ENCODE measurements at regions not wholly inside any gene's neighbourhood (a gene's known extent, or its start where the extent isn't known, plus 50 kb on each side); places are given as distances from the start of the nearest gene placed in this dataset.

GRCh38 chr2:191514613-191515012 is 163.3 kb upstream of the NABP1 start:
- Histone ChIP-seq H3K27ac (ENCODE audit: low read depth, low read length) (no peak overlapping the region), H3K9me3 (ENCODE audit: control insufficient read depth in 1 of 2, low read length in 2 of 2) (no peaks in the 10 kb centered on the region), H3K9ac (ENCODE audit: low read depth in 1 of 2, low read length in 2 of 2) (no peak overlapping the region), H3K4me3 (ENCODE audit: low read depth in 1 of 2, low read length in 2 of 2) (no peak overlapping the region), H3K27me3 (ENCODE audit: control insufficient read depth in 1 of 2, insufficient read depth in 2 of 2, low read length in 2 of 2) (no peaks in the 10 kb centered on the region), H3K4me1 (ENCODE audit: control insufficient read depth in 1 of 2, insufficient read depth in 2 of 2, low read length in 2 of 2) (no peaks in the 10 kb centered on the region), H3K36me3 (ENCODE audit: control insufficient read depth in 1 of 2, insufficient read depth in 2 of 2, low read length in 2 of 2) (no peaks in the 10 kb centered on the region)

DNA sequence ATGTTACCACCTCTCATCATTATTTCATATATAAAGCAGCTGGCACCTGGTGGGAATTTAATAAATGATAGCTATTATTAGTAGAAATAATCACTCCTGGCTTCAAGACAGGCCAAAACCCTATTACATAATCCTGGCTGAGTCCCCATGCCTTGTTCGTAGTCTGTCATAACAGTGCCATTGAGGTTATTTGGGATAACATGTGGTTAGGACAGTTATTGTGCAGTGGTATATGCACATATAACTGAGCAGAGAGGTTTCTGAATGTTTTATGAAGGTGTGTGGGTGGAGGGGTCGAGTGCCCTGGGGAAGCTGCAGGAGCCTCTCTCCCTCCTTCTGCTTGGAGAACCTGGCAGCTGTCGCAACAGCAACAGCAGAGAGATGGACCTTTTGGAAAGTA is 162.4 kb upstream of the NABP1 start:
- H3K36me3 ChIP-seq (ENCODE audit: control insufficient read depth in 1 of 2, insufficient read depth in 2 of 2, low read length in 2 of 2): no peaks in the 10 kb centered on the region
- no peaks in the 10 kb centered on the region for H3K9me3 ChIP-seq (ENCODE audit: control insufficient read depth in 1 of 2, low read length in 2 of 2)
- no peaks in the 10 kb centered on the region for H3K4me1 ChIP-seq (ENCODE audit: control insufficient read depth in 1 of 2, insufficient read depth in 2 of 2, low read length in 2 of 2)
- no peak overlapping the region for H3K9ac ChIP-seq (ENCODE audit: low read depth in 1 of 2, low read length in 2 of 2)
- no peaks in the 10 kb centered on the region for H3K27me3 ChIP-seq (ENCODE audit: control insufficient read depth in 1 of 2, insufficient read depth in 2 of 2, low read length in 2 of 2)
- H3K4me3 ChIP-seq (ENCODE audit: low read depth in 1 of 2, low read length in 2 of 2): no peak overlapping the region
- H3K27ac ChIP-seq (ENCODE audit: low read depth, low read length): no peak overlapping the region

GRCh38 chr2:191516260-191516659 is 161.7 kb upstream of the NABP1 start:
- H3K4me1 ChIP-seq (ENCODE audit: control insufficient read depth in 1 of 2, insufficient read depth in 2 of 2, low read length in 2 of 2): no peaks in the 10 kb centered on the region
- H3K27me3 ChIP-seq (ENCODE audit: control insufficient read depth in 1 of 2, insufficient read depth in 2 of 2, low read length in 2 of 2): no peaks in the 10 kb centered on the region
- H3K27ac ChIP-seq (ENCODE audit: low read depth, low read length): no peak overlapping the region
- no peak overlapping the region for H3K9ac ChIP-seq (ENCODE audit: low read depth in 1 of 2, low read length in 2 of 2)
- H3K9me3 ChIP-seq (ENCODE audit: control insufficient read depth in 1 of 2, low read length in 2 of 2): no peaks in the 10 kb centered on the region
- no peaks in the 10 kb centered on the region for H3K36me3 ChIP-seq (ENCODE audit: control insufficient read depth in 1 of 2, insufficient read depth in 2 of 2, low read length in 2 of 2)
- H3K4me3 ChIP-seq (ENCODE audit: low read depth in 1 of 2, low read length in 2 of 2): no peak overlapping the region

GRCh38 chr2:191521608-191522208 is 156.2 kb upstream of the NABP1 start:
- Histone ChIP-seq H3K36me3 (ENCODE audit: control insufficient read depth in 1 of 2, insufficient read depth in 2 of 2, low read length in 2 of 2) (no peaks in the 10 kb centered on the region), H3K4me1 (ENCODE audit: control insufficient read depth in 1 of 2, insufficient read depth in 2 of 2, low read length in 2 of 2) (no peaks in the 10 kb centered on the region), H3K9me3 (ENCODE audit: control insufficient read depth in 1 of 2, low read length in 2 of 2) (no peaks in the 10 kb centered on the region), H3K9ac (ENCODE audit: low read depth in 1 of 2, low read length in 2 of 2) (no peak overlapping the region), H3K27me3 (ENCODE audit: control insufficient read depth in 1 of 2, insufficient read depth in 2 of 2, low read length in 2 of 2) (no peaks in the 10 kb centered on the region), H3K27ac (ENCODE audit: low read depth, low read length) (no peak overlapping the region), H3K4me3 (ENCODE audit: low read depth in 1 of 2, low read length in 2 of 2) (no peak overlapping the region)

DNA sequence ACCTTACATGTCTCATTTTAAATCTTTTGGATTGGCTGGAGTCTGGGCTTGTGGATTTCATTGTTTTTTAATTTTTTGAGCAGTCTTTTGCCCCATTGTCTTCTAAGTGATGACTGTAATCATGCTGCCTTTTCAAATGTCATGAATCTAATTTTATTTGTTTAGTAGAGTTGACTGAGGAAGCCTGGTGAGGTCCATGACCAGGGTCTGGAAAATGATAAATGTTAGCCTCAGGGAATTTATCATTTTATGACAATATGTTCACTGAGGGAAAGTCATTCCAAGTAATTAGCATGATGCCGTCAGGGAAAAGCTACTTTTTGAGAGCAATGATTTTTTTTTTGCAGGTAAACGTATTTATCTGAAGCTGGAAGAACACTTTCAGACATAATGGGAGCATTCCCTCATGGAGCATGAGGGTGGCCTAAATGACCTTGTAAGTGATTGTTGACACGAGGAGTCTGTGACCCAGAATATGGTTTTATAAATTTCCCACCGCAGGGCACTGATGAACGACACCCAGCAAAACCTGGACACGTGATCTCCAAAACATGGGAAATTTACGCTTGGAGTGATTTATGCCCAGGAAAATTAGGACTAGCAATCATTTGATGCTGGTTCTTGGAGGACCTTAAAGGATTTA is 155.3 kb upstream of the NABP1 start:
- no peaks in the 10 kb centered on the region for H3K36me3 ChIP-seq (ENCODE audit: control insufficient read depth in 1 of 2, insufficient read depth in 2 of 2, low read length in 2 of 2)
- no peaks in the 10 kb centered on the region for H3K9me3 ChIP-seq (ENCODE audit: control insufficient read depth in 1 of 2, low read length in 2 of 2)
- H3K4me1 ChIP-seq (ENCODE audit: control insufficient read depth in 1 of 2, insufficient read depth in 2 of 2, low read length in 2 of 2): no peaks in the 10 kb centered on the region
- no peak overlapping the region for H3K4me3 ChIP-seq (ENCODE audit: low read depth in 1 of 2, low read length in 2 of 2)
- no peaks in the 10 kb centered on the region for H3K27me3 ChIP-seq (ENCODE audit: control insufficient read depth in 1 of 2, insufficient read depth in 2 of 2, low read length in 2 of 2)
- no peak overlapping the region for H3K27ac ChIP-seq (ENCODE audit: low read depth, low read length)
- no peak overlapping the region for H3K9ac ChIP-seq (ENCODE audit: low read depth in 1 of 2, low read length in 2 of 2)

GRCh38 chr2:191526091-191526490 is 151.8 kb upstream of the NABP1 start:
- no peak overlapping the region for H3K27ac ChIP-seq (ENCODE audit: low read depth, low read length)
- H3K36me3 ChIP-seq (ENCODE audit: control insufficient read depth in 1 of 2, insufficient read depth in 2 of 2, low read length in 2 of 2): no peaks in the 10 kb centered on the region
- H3K9me3 ChIP-seq (ENCODE audit: control insufficient read depth in 1 of 2, low read length in 2 of 2): no peaks in the 10 kb centered on the region
- H3K4me3 ChIP-seq (ENCODE audit: low read depth in 1 of 2, low read length in 2 of 2): no peak overlapping the region
- no peak overlapping the region for H3K9ac ChIP-seq (ENCODE audit: low read depth in 1 of 2, low read length in 2 of 2)
- no peaks in the 10 kb centered on the region for H3K27me3 ChIP-seq (ENCODE audit: control insufficient read depth in 1 of 2, insufficient read depth in 2 of 2, low read length in 2 of 2)
- H3K4me1 ChIP-seq (ENCODE audit: control insufficient read depth in 1 of 2, insufficient read depth in 2 of 2, low read length in 2 of 2): no peaks in the 10 kb centered on the region

DNA sequence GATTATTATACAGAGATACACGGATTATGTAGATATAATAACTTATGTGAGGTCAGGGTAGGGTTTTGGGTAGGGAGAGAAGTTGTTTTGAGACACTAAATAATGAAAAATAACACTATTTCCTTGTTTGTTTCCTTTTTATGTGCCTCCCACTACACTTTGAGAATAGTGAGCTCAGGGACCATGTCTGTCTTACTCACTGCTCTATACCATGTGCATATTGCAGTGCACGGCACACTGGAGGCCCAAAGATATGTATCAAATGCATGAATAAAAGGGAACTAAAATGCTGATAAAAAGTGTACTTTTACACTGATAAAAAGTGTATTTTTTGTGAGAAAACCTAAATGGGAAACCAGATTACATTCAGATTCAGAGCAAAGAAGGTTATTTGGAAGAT is 151.4 kb upstream of the NABP1 start:
- Histone ChIP-seq H3K4me1 (ENCODE audit: control insufficient read depth in 1 of 2, insufficient read depth in 2 of 2, low read length in 2 of 2) (no peaks in the 10 kb centered on the region), H3K4me3 (ENCODE audit: low read depth in 1 of 2, low read length in 2 of 2) (no peak overlapping the region), H3K36me3 (ENCODE audit: control insufficient read depth in 1 of 2, insufficient read depth in 2 of 2, low read length in 2 of 2) (no peaks in the 10 kb centered on the region), H3K27ac (ENCODE audit: low read depth, low read length) (no peak overlapping the region), H3K9ac (ENCODE audit: low read depth in 1 of 2, low read length in 2 of 2) (no peak overlapping the region), H3K9me3 (ENCODE audit: control insufficient read depth in 1 of 2, low read length in 2 of 2) (no peaks in the 10 kb centered on the region), H3K27me3 (ENCODE audit: control insufficient read depth in 1 of 2, insufficient read depth in 2 of 2, low read length in 2 of 2) (no peaks in the 10 kb centered on the region)

DNA sequence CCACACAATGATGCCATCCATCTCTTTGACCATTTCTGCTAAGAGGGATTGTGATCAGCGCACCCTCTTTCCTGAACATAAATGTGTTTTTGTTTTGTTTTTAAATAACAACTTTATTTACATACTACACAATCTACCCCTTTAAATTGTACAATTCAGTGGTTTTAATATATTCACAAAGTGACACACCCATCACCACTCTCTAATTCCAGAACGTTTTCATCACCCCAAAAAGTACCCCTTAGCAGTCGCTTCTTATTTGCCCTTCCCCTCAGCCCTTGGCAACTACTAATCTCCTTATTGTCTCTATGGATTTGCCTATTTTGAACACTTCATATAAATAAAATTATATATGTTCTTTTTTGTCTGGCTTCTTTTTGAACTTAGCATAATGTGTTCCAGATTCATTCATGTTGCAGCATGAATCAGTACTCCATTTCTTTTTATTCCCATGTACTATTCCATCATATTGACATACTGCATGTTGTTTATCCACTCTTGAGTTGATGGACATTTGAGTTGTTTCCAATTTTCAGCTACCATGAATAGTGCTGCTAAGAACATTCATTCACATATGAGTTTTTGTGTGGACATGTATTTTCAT is 150.9 kb upstream of the NABP1 start:
- Histone ChIP-seq H3K9ac (ENCODE audit: low read depth in 1 of 2, low read length in 2 of 2) (no peak overlapping the region), H3K4me3 (ENCODE audit: low read depth in 1 of 2, low read length in 2 of 2) (no peak overlapping the region), H3K9me3 (ENCODE audit: control insufficient read depth in 1 of 2, low read length in 2 of 2) (no peaks in the 10 kb centered on the region), H3K4me1 (ENCODE audit: control insufficient read depth in 1 of 2, insufficient read depth in 2 of 2, low read length in 2 of 2) (no peaks in the 10 kb centered on the region), H3K27ac (ENCODE audit: low read depth, low read length) (no peak overlapping the region), H3K36me3 (ENCODE audit: control insufficient read depth in 1 of 2, insufficient read depth in 2 of 2, low read length in 2 of 2) (no peaks in the 10 kb centered on the region), H3K27me3 (ENCODE audit: control insufficient read depth in 1 of 2, insufficient read depth in 2 of 2, low read length in 2 of 2) (no peaks in the 10 kb centered on the region)

DNA sequence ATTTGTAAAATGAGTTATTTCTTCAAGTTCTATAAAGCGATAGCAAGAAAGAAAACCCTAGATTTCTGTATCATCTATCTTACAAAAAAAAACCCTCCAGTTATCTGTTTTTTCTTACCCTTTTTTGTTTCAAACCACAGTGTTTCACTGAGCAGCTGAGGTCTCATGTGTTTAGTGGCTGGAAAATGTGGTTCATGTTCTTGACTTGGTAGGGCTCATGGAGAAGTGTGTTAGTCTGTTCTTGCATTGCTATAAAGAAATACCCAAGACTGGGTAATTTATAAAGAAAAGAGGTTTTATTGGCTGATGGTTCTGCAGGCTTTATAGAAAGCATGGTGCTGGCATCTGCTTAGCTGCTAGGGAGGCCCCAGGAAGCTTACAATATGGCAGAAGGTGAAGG is 147.3 kb upstream of the NABP1 start:
- no peak overlapping the region for H3K27ac ChIP-seq (ENCODE audit: low read depth, low read length)

GRCh38 chr2:191533693-191534180 is 144.2 kb upstream of the NABP1 start:
- H3K4me3 ChIP-seq (ENCODE audit: low read depth in 1 of 2, low read length in 2 of 2): no peak overlapping the region

More for the DNA sequence above, 147.3 kb upstream of the NABP1 start:
- Histone ChIP-seq H3K4me3 (ENCODE audit: low read depth in 1 of 2, low read length in 2 of 2) (no peak overlapping the region), H3K9ac (ENCODE audit: low read depth in 1 of 2, low read length in 2 of 2) (no peak overlapping the region), H3K9me3 (ENCODE audit: control insufficient read depth in 1 of 2, low read length in 2 of 2) (no peaks in the 10 kb centered on the region), H3K36me3 (ENCODE audit: control insufficient read depth in 1 of 2, insufficient read depth in 2 of 2, low read length in 2 of 2) (no peaks in the 10 kb centered on the region), H3K4me1 (ENCODE audit: control insufficient read depth in 1 of 2, insufficient read depth in 2 of 2, low read length in 2 of 2) (no peaks in the 10 kb centered on the region), H3K27me3 (ENCODE audit: control insufficient read depth in 1 of 2, insufficient read depth in 2 of 2, low read length in 2 of 2) (no peaks in the 10 kb centered on the region)

More at GRCh38 chr2:191533693-191534180, 144.2 kb upstream of the NABP1 start:
- no peaks in the 10 kb centered on the region for H3K4me1 ChIP-seq (ENCODE audit: control insufficient read depth in 1 of 2, insufficient read depth in 2 of 2, low read length in 2 of 2)
- H3K27ac ChIP-seq (ENCODE audit: low read depth, low read length): no peak overlapping the region
- no peaks in the 10 kb centered on the region for H3K27me3 ChIP-seq (ENCODE audit: control insufficient read depth in 1 of 2, insufficient read depth in 2 of 2, low read length in 2 of 2)
- no peaks in the 10 kb centered on the region for H3K9me3 ChIP-seq (ENCODE audit: control insufficient read depth in 1 of 2, low read length in 2 of 2)
- H3K9ac ChIP-seq (ENCODE audit: low read depth in 1 of 2, low read length in 2 of 2): no peak overlapping the region
- no peaks in the 10 kb centered on the region for H3K36me3 ChIP-seq (ENCODE audit: control insufficient read depth in 1 of 2, insufficient read depth in 2 of 2, low read length in 2 of 2)
